ENCODE measurements at regions not wholly inside any gene's neighbourhood (a gene's known extent, or its start where the extent isn't known, plus 50 kb on each side); places are given as distances from the start of the nearest gene placed in this dataset.

- TF ChIP-seq CTCF (IDR thresholded peaks at IDR 0.05 in 4 of 5, conservative IDR thresholded peaks at IDR 0.05 in 1 of 5) = no peak
- TF ChIP-seq POLR2A (IDR thresholded peaks at IDR 0.05) = no peak
Measured at GRCh38 chr2:66925128-66925527, 472.0 kb upstream of the ETAA1 start.
